ENCODE measurements at regions not wholly inside any gene's neighbourhood (a gene's known extent, or its start where the extent isn't known, plus 50 kb on each side); places are given as distances from the start of the nearest gene placed in this dataset.

DNA sequence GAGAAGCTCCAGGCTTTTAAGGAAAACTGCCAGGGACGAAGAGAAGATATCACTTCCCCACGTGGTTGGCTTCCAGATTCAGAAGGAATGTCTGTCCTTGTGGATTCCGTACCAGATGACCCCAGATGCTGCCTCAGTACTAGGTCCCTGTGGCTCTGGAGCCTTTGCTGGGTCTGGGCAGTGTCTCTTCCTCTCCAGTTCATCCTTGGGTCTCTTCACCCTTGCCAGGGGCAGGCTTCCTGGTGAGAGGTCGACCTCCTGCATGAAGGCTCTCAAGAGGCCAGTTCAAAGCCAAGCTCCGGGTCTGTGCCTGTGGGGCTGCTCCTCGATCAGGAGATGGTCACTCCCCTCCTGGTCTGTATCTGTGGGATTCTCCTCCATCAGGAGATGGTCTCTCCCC is 74.7 kb upstream of the B3GAT1 start:
- in situ Hi-C loops (cut with HindIII; ENCODE audit: low pct_unique_long_range_greater_than_20kb, low sequenced_read_pairs), result no loop called here

DNA sequence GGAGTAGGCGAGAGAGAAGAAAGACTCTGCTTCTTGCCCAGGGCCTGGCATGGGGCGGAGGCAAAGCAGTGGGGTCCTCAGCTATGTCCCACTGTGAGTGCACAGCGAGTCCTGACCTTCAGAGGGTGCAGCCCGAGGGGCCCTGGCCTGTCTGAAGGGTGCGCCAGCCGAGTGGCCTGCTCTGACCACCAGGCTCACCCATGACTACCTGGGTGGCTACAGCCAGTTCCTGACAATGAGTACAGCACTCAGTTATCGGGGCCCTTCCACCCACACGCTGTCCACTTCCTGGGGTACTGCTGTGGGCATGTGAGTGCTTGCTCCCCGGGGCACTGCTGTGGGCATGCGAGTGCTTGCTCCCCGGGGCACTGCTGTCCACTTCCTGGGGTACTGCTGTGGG is 74.1 kb upstream of the B3GAT1 start:
- in situ Hi-C loops (cut with HindIII; ENCODE audit: low pct_unique_long_range_greater_than_20kb, low sequenced_read_pairs), result no loop called here
- no peak for DNase-seq (ENCODE audit: low read depth in 1 of 2, low spot score in 1 of 2)
- no peak for TF ChIP-seq JUND (IDR thresholded peaks at IDR 0.05; ENCODE audit: low read depth)

More for the DNA sequence above, 74.7 kb upstream of the B3GAT1 start:
- TF ChIP-seq JUND (IDR thresholded peaks at IDR 0.05; ENCODE audit: low read depth), result no peak
- no peak for DNase-seq (ENCODE audit: low read depth in 1 of 2, low spot score in 1 of 2)

DNA sequence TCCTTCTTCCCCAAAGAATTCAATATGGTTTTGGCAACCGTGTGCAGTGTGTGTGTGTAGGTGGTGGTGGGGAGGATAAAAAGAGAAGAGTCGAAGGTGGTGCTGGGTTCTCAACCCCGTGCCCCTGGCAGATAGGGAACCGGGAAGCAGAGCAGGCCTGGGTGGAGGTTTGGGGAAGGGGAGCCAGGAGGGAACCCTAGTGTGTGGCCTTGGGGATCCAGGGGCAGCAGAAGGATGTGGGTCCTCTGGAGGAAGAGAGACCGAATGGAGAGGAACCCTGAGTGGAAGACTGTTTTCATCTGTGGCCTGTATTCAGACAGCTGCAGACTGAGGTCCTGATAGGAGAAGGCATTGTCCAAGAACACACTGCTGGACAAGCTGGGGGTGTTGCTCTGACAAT is 73.3 kb upstream of the B3GAT1 start:
- in situ Hi-C loops (cut with HindIII; ENCODE audit: low pct_unique_long_range_greater_than_20kb, low sequenced_read_pairs), result no loop called here
- DNase-seq (ENCODE audit: low read depth in 1 of 2, low spot score in 1 of 2), result no peak
- TF ChIP-seq JUND (IDR thresholded peaks at IDR 0.05; ENCODE audit: low read depth), result no peak

DNA sequence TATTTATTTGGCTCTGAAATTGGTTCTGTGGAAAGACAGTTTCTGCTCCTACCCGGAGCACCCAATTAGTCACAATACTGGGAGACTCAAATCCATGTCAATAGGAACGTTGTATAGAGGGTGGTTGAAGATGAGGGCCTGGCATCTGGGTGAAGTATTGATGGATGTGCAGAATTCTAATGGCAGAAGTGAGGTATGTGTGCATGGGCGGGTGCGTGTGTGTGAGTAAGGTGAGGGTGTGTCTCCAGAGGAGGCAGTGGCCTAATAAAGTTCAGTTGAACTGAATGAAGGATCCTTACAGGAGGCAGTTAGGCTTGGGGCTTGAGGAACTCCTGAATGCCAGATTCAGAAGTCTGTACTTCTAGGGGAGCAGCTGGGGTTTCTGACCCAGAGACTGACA is 71.8 kb upstream of the B3GAT1 start:
- no peak for TF ChIP-seq JUND (IDR thresholded peaks at IDR 0.05; ENCODE audit: low read depth)
- in situ Hi-C loops (cut with HindIII; ENCODE audit: low pct_unique_long_range_greater_than_20kb, low sequenced_read_pairs), result no loop called here
- DNase-seq (ENCODE audit: low read depth in 1 of 2, low spot score in 1 of 2), result no peak

DNA sequence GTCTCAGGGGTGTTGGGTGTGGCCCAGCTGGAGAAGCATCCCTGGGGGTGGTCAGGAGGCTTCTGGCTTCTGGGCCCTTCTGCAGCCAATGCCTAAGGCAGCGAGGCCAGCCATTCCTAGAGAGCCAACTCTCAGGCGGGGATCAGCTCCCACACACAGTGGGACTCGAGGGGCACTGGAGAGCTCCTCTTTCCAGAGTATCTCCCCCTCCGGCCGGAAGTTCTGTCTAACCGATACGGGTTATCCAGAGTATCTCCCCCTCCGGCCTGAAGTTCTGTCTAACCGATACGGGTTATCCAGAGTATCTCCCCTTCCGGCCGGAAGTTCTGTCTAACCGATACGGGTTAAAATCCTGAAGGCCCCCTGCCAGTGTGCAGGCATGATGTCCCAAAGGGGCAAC is 71.2 kb upstream of the B3GAT1 start:
- no peak for TF ChIP-seq JUND (IDR thresholded peaks at IDR 0.05; ENCODE audit: low read depth)
- DNase-seq (ENCODE audit: low read depth in 1 of 2, low spot score in 1 of 2), result no peak
- in situ Hi-C loops (cut with HindIII; ENCODE audit: low pct_unique_long_range_greater_than_20kb, low sequenced_read_pairs), result no loop called here

DNA sequence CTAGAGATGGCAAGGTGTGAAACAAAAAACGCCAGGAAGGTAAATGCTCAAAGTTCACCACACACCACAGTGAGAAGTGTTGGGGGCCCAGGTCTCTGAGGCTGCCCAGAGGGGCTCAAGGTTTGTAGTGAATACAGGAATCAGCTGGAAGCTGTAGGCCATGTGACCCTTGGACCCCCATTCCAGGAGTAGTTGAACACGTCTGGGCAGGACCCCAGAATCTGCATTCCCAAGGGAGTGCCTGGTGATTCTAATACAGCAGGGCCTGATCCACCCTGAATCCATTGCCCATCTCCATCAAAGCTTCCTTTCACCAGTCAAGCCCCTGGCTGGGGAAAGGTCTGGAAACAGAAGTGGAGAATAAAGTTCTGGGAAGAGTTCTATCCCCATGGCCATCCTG is 70.8 kb upstream of the B3GAT1 start:
- no peak for TF ChIP-seq JUND (IDR thresholded peaks at IDR 0.05; ENCODE audit: low read depth)
- in situ Hi-C loops (cut with HindIII; ENCODE audit: low pct_unique_long_range_greater_than_20kb, low sequenced_read_pairs), result no loop called here
- no peak for DNase-seq (ENCODE audit: low read depth in 1 of 2, low spot score in 1 of 2)

DNA sequence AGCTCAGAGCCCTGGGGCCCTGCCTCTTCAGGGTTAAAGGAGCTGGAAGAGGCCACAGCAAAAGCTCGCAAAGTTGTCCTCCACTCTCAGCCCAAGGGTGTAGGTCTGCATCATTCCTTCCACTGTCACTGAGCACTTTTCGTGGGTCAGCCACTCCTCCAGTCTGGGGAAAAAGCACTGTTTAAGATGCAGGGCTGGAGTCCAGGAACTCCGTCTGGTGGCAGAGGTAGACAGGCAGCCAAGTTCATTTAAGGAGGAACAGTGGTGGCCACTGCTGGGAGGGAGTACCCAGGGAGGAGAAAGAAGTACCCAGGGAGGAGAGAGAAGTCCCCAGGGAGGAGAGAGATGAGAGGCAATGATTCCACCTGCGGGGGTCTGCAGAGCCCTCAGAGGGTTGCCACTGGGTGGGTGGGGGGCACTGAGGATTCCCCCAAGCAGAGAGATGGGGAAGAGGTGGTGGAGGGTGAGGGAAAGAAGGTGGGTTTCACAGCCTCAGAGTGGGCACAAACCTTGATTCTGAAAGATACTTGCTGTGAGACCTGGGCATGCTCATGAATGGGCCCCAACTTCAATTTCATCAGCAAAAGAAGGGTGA is 70.0 kb upstream of the B3GAT1 start:
- in situ Hi-C loops (cut with HindIII; ENCODE audit: low pct_unique_long_range_greater_than_20kb, low sequenced_read_pairs), result no loop called here
- no peak for DNase-seq (ENCODE audit: low read depth in 1 of 2, low spot score in 1 of 2)
- TF ChIP-seq JUND (IDR thresholded peaks at IDR 0.05; ENCODE audit: low read depth), result no peak

DNA sequence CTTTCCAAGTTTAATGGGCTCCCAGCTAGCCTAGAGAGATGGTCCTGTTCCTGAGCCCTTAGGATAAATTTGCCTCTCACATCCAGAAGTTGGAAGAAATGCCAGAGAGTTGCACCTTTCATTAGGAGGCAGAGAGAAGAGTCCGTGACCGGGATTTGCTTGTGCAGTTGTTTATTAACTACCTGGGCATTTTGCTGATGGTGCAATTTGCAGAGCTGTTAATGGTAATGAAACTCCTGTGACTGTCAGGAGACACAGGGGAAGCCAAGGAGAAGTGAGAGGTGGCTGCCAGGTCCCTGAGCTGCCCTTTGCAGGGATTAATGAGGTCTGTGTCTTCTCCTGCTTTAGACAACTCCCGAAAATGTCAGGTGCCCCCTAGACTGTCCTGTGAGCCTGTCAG is 69.1 kb upstream of the B3GAT1 start:
- in situ Hi-C loops (cut with HindIII; ENCODE audit: low pct_unique_long_range_greater_than_20kb, low sequenced_read_pairs), result no loop called here
- DNase-seq (ENCODE audit: low read depth in 1 of 2, low spot score in 1 of 2), result no peak
- TF ChIP-seq JUND (IDR thresholded peaks at IDR 0.05; ENCODE audit: low read depth), result no peak

DNA sequence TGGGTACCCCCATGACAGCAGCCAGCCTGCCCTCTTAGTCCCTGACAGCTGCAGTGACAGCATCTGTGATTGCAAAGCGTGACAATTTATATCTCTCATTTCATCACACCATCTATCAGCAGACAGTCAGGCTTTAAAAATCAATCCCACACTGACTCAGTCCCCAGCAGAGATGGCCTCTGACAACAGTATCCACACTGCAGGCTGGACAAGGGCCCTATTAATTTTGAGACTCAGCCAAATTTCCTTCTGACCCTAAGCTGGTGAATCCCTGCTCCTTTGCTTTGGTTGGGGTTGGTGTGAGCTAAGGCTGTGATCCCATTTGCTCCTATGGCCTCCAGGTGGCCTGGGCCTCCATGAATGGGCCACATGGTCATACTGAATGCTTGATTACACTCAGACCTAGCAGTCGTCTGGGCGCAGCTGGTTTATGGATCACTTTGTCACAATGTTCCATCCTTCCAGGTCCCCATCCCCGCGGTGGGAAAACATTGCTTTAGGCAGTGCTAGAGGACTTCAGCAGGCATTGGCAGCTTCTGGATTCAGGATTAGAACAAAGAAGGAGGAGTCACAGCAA is 68.2 kb upstream of the B3GAT1 start:
- no peak for DNase-seq (ENCODE audit: low read depth in 1 of 2, low spot score in 1 of 2)

DNA sequence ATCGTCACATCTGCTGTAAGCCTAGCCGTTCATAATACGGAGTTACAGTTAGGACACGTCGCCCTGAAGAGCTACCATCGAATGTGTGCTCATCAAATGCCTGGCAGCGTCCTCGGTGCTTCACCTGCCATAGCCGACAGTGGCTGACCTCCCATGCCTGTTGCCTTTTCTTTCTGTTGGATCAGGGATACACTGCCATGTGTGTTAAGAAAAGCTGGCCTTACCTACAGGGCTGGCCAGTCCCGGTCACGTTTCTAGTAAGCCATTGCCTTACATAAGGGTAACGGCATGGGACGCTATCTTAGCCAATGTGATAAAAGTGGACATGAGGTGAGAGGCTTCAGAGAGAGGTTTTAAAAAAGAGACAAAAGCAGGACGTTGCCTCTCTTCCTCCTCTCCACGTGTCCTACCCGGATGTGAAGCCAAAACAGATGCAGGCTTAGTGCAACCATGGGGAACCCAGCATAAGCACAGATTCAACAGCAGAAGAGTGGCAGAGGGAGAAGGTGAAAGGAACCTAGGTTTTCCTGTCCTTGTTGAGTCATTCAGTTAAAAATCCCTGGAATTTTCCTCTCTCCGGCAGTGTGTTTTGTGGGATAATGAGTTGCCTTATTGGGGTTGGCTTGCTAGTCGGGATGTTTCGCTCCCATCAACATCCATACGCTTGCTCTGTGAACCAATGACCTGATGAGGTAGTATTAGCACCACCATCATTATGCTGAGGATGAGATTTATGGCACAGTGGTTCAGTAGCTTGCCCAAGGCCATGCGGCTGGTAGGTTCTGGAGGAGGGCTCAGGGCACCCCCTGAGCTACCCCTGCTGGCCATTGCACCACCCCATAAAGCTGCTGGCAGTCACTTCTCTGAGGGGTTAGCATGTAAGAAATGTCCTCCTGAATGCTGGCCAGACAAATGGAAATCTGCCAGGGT is 67.4 kb upstream of the B3GAT1 start:
- no peak for DNase-seq (ENCODE audit: low read depth in 1 of 2, low spot score in 1 of 2)
- in situ Hi-C loops (cut with HindIII; ENCODE audit: low pct_unique_long_range_greater_than_20kb, low sequenced_read_pairs), result no loop called here
- no peak for TF ChIP-seq JUND (IDR thresholded peaks at IDR 0.05; ENCODE audit: low read depth)

More for the DNA sequence above, 68.2 kb upstream of the B3GAT1 start:
- in situ Hi-C loops (cut with HindIII; ENCODE audit: low pct_unique_long_range_greater_than_20kb, low sequenced_read_pairs), result no loop called here
- TF ChIP-seq JUND (IDR thresholded peaks at IDR 0.05; ENCODE audit: low read depth), result no peak

DNA sequence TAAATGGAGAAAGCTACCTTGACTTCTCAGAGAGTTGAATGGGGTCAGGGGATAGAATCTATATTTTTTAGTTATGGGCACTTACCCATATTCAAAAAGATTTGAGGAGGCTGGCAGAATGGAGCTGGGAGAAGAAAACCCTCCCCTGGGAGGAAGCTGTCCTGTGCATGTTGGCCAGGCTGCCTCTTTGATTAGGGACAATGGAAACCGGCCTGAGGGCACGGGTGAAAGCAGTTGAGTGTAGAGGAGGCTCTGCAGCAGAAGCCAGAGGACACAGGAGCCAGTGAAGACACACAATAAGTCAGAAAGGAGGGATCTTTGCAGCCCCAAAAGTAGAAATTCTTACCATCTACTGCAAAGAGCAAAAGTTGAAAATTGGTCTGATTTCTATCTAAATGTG is 66.6 kb upstream of the B3GAT1 start:
- no peak for TF ChIP-seq JUND (IDR thresholded peaks at IDR 0.05; ENCODE audit: low read depth)
- in situ Hi-C loops (cut with HindIII; ENCODE audit: low pct_unique_long_range_greater_than_20kb, low sequenced_read_pairs), result no loop called here
- no peak for DNase-seq (ENCODE audit: low read depth in 1 of 2, low spot score in 1 of 2)

DNA sequence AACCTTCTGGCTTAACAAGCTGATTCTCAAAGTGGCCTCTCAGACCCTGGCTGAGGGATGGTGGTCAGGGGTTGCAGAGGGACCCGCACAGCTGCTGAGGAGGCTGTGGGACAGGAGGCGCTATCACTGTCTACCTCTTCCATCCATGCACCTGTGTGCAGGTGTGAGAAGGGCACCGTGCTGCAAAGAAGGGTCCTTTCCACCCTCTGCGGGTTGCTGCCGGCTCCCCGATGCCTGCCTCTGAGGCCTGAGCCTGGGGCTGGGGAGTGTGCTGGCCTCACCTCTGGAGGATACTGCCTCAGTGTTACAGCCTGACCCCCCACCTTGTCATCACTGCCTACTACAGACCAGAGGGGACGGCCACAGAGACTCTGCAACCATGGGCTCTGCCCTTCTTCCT is 66.1 kb upstream of the B3GAT1 start:
- in situ Hi-C loops (cut with HindIII; ENCODE audit: low pct_unique_long_range_greater_than_20kb, low sequenced_read_pairs), result no loop called here
- TF ChIP-seq JUND (IDR thresholded peaks at IDR 0.05; ENCODE audit: low read depth), result no peak
- DNase-seq (ENCODE audit: low read depth in 1 of 2, low spot score in 1 of 2), result no peak

DNA sequence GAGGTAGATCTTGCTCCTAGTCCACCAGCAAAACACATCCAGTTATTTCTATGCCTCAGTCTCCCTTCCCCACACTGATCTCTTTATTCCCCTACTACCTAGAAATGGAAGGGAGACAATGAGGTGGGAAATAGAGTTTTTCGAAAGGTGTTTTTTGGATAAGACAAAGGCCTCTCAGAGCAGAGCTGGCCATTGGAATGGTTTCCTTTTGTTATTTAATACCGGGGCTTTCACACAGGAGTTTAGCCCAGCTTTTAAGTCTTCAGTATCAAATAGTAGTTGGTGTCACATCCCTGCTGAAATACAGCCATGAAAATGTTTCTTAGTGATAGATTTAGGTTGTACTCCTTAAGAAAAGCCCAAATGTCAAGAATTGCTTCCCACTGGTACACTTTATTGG is 65.4 kb upstream of the B3GAT1 start:
- no peak for TF ChIP-seq JUND (IDR thresholded peaks at IDR 0.05; ENCODE audit: low read depth)
- in situ Hi-C loops (cut with HindIII; ENCODE audit: low pct_unique_long_range_greater_than_20kb, low sequenced_read_pairs), result no loop called here
- no peak for DNase-seq (ENCODE audit: low read depth in 1 of 2, low spot score in 1 of 2)
